Neural crest cell (in vitro differentiated cells): ENCODE measurements at regions not wholly inside any gene's neighbourhood (a gene's known extent, or its start where the extent isn't known, plus 50 kb on each side); places are given as distances from the start of the nearest gene placed in this dataset.

Source experiments
- DNase-seq: peaks from one replicate; pipeline ENCODE4 v3.0.0; 2021; ENCODE audit warnings: low read depth, mixed read lengths, low spot score
- H3K27ac Mint-ChIP-seq: one replicate; pipeline ENCODE4 v1.8.0; 2021; ENCODE audit warnings: mild to moderate bottlenecking, mixed read lengths; ENCODE audit not compliant: unreplicated experiment
- H3K27me3 Mint-ChIP-seq: 2 replicates; pipeline ENCODE4 v1.8.0; 2021; ENCODE audit warnings: low read depth, mild to moderate bottlenecking, mixed read lengths
- H3K36me3 Mint-ChIP-seq: 2 replicates; pipeline ENCODE4 v1.8.0; 2021; ENCODE audit warnings: low read depth, mild to moderate bottlenecking, mixed read lengths
- H3K4me1 Mint-ChIP-seq: 2 replicates; pipeline ENCODE4 v1.8.0; 2021; ENCODE audit warnings: mixed read lengths
- H3K4me3 Mint-ChIP-seq: one replicate; pipeline ENCODE4 v1.8.0; 2021; ENCODE audit warnings: mild to moderate bottlenecking, mixed read lengths
- H3K9me3 Mint-ChIP-seq: 2 replicates; pipeline ENCODE4 v1.8.0; 2021; ENCODE audit warnings: mixed read lengths
- CTCF ChIP-seq: fragments of 200-600 bp; sonication (generic); conservative IDR thresholded peaks from 2 replicates; pipeline ENCODE4 v1.5.0; 2021; ENCODE audit warnings: antibody characterized with exemption, mild to moderate bottlenecking

GRCh38 chr10:80771902-80772555 is 234.3 kb downstream of the SH2D4B start:
- Mint-ChIP-seq H3K36me3 (no peaks in the 10 kb centered on the region), H3K4me3 (no peak overlapping the region), H3K27me3 (no peaks in the 10 kb centered on the region), H3K9me3 (peaks cover 4% of the 10 kb centered on the region), H3K4me1 (peaks cover 7% of the 10 kb centered on the region), H3K27ac (no peak overlapping the region)
- DNase-seq, result no peak
- no peak for TF ChIP-seq CTCF

- Mint-ChIP-seq H3K9me3 (peaks cover 4% of the 10 kb centered on the region), H3K4me1 (peaks cover 7% of the 10 kb centered on the region), H3K27ac (no peak overlapping the region), H3K27me3 (no peaks in the 10 kb centered on the region), H3K36me3 (no peaks in the 10 kb centered on the region), H3K4me3 (no peak overlapping the region)
- DNase-seq, result no peak
- no peak for TF ChIP-seq CTCF
Measured at GRCh38 chr10:80772596-80772995, 234.9 kb downstream of the SH2D4B start.

- Mint-ChIP-seq H3K4me1 (no peaks in the 10 kb centered on the region), H3K27me3 (no peaks in the 10 kb centered on the region), H3K9me3 (no peaks in the 10 kb centered on the region), H3K27ac (no peak overlapping the region), H3K36me3 (no peaks in the 10 kb centered on the region), H3K4me3 (no peak overlapping the region)
- DNase-seq, result no peak
- TF ChIP-seq CTCF, result no peak
Measured at GRCh38 chr10:80784695-80785094, 247.0 kb downstream of the SH2D4B start.

- TF ChIP-seq CTCF, result no peak
- DNase-seq, result no peak
- H3K27ac Mint-ChIP-seq, result no peak overlapping the region
- no peaks in the 10 kb centered on the region for H3K36me3 Mint-ChIP-seq
- H3K9me3 Mint-ChIP-seq, result no peaks in the 10 kb centered on the region
- H3K4me1 Mint-ChIP-seq, result no peaks in the 10 kb centered on the region
- no peak overlapping the region for H3K4me3 Mint-ChIP-seq
- H3K27me3 Mint-ChIP-seq, result no peaks in the 10 kb centered on the region
Measured at GRCh38 chr10:80786322-80786721, 248.6 kb downstream of the SH2D4B start.

- peaks cover under 1% of the 10 kb centered on the region for H3K9me3 Mint-ChIP-seq
- H3K27me3 Mint-ChIP-seq, result no peaks in the 10 kb centered on the region
- no peaks in the 10 kb centered on the region for H3K36me3 Mint-ChIP-seq
- DNase-seq, result no peak
- no peak overlapping the region for H3K4me3 Mint-ChIP-seq
- TF ChIP-seq CTCF, result no peak
- H3K27ac Mint-ChIP-seq, result no peak overlapping the region
- H3K4me1 Mint-ChIP-seq, result no peaks in the 10 kb centered on the region
Measured at GRCh38 chr10:80787952-80788351, 250.2 kb downstream of the SH2D4B start.
